ENCODE measurements at regions not wholly inside any gene's neighbourhood (a gene's known extent, or its start where the extent isn't known, plus 50 kb on each side); places are given as distances from the start of the nearest gene placed in this dataset.

- no peak overlapping the region for H3K27ac ChIP-seq (ENCODE audit: low read depth, low read length)
- peaks cover 4% of the 10 kb centered on the region for H3K9me3 ChIP-seq (ENCODE audit: control insufficient read depth, insufficient read depth, low read length)
- no peaks in the 10 kb centered on the region for H3K27me3 ChIP-seq (ENCODE audit: control insufficient read depth, insufficient read depth, low read length)
- no peaks in the 10 kb centered on the region for H3K36me3 ChIP-seq (ENCODE audit: control insufficient read depth, insufficient read depth, low read length)
- no peaks in the 10 kb centered on the region for H3K4me1 ChIP-seq (ENCODE audit: control insufficient read depth, insufficient read depth, low read length)
- DNase-seq (ENCODE audit: low read depth in 4 of 6, low spot score in 6 of 6), result no peak
- WGBS (ENCODE audit: insufficient coverage), result no CpG with 5 or more reads among the region's 2 CpGs
- no peak overlapping the region for H3K4me3 ChIP-seq (ENCODE audit: low read depth, low read length)
Observed at GRCh38 chr2:82694431-82694830, 1764.6 kb downstream of the SUCLG1 start.

- no peak for DNase-seq (ENCODE audit: low read depth in 4 of 6, low spot score in 6 of 6)
- no CpG with 5 or more reads among the region's 2 CpGs for WGBS (ENCODE audit: insufficient coverage)
- no peaks in the 10 kb centered on the region for H3K4me1 ChIP-seq (ENCODE audit: control insufficient read depth, insufficient read depth, low read length)
- peaks cover 4% of the 10 kb centered on the region for H3K9me3 ChIP-seq (ENCODE audit: control insufficient read depth, insufficient read depth, low read length)
- H3K27ac ChIP-seq (ENCODE audit: low read depth, low read length), result no peak overlapping the region
- no peaks in the 10 kb centered on the region for H3K27me3 ChIP-seq (ENCODE audit: control insufficient read depth, insufficient read depth, low read length)
- no peak overlapping the region for H3K4me3 ChIP-seq (ENCODE audit: low read depth, low read length)
- no peaks in the 10 kb centered on the region for H3K36me3 ChIP-seq (ENCODE audit: control insufficient read depth, insufficient read depth, low read length)
Observed at GRCh38 chr2:82690757-82691411, 1768.2 kb downstream of the SUCLG1 start.

GRCh38 chr2:82675186-82675585 is 1783.9 kb downstream of the SUCLG1 start:
- no peak overlapping the region for H3K27ac ChIP-seq (ENCODE audit: low read depth, low read length)
- H3K4me3 ChIP-seq (ENCODE audit: low read depth, low read length), result no peak overlapping the region
- no peak for DNase-seq (ENCODE audit: low read depth in 4 of 6, low spot score in 6 of 6)
- H3K4me1 ChIP-seq (ENCODE audit: control insufficient read depth, insufficient read depth, low read length), result no peaks in the 10 kb centered on the region
- H3K27me3 ChIP-seq (ENCODE audit: control insufficient read depth, insufficient read depth, low read length), result no peaks in the 10 kb centered on the region
- H3K36me3 ChIP-seq (ENCODE audit: control insufficient read depth, insufficient read depth, low read length), result no peaks in the 10 kb centered on the region
- H3K9me3 ChIP-seq (ENCODE audit: control insufficient read depth, insufficient read depth, low read length), result no peaks in the 10 kb centered on the region
- WGBS (ENCODE audit: insufficient coverage), result no CpG with 5 or more reads among the region's 2 CpGs

- Histone ChIP-seq H3K9me3 (ENCODE audit: control insufficient read depth, insufficient read depth, low read length) (no peaks in the 10 kb centered on the region), H3K4me1 (ENCODE audit: control insufficient read depth, insufficient read depth, low read length) (no peaks in the 10 kb centered on the region), H3K36me3 (ENCODE audit: control insufficient read depth, insufficient read depth, low read length) (no peaks in the 10 kb centered on the region), H3K27me3 (ENCODE audit: control insufficient read depth, insufficient read depth, low read length) (no peaks in the 10 kb centered on the region), H3K27ac (ENCODE audit: low read depth, low read length) (no peak overlapping the region), H3K4me3 (ENCODE audit: low read depth, low read length) (no peak overlapping the region)
- WGBS (ENCODE audit: insufficient coverage), result 100% methylated on average over 2 of the region's 3 CpGs
- no peak for DNase-seq (ENCODE audit: low read depth in 4 of 6, low spot score in 6 of 6)
Observed at GRCh38 chr2:82674652-82675051, 1784.4 kb downstream of the SUCLG1 start.

GRCh38 chr2:82667491-82667890 is 1791.6 kb downstream of the SUCLG1 start:
- H3K27ac ChIP-seq (ENCODE audit: low read depth, low read length), result no peak overlapping the region
- no peaks in the 10 kb centered on the region for H3K4me1 ChIP-seq (ENCODE audit: control insufficient read depth, insufficient read depth, low read length)
- no peak for DNase-seq (ENCODE audit: low read depth in 4 of 6, low spot score in 6 of 6)
- no peak overlapping the region for H3K4me3 ChIP-seq (ENCODE audit: low read depth, low read length)
- no peaks in the 10 kb centered on the region for H3K27me3 ChIP-seq (ENCODE audit: control insufficient read depth, insufficient read depth, low read length)
- WGBS (ENCODE audit: insufficient coverage), result no CpG with 5 or more reads among the region's 1 CpG
- H3K9me3 ChIP-seq (ENCODE audit: control insufficient read depth, insufficient read depth, low read length), result no peaks in the 10 kb centered on the region
- no peaks in the 10 kb centered on the region for H3K36me3 ChIP-seq (ENCODE audit: control insufficient read depth, insufficient read depth, low read length)

- peak in 1 of 6 donors; percentile 39 for DNase-seq (ENCODE audit: low read depth in 4 of 6, low spot score in 6 of 6)
- Histone ChIP-seq H3K27me3 (ENCODE audit: control insufficient read depth, insufficient read depth, low read length) (no peaks in the 10 kb centered on the region), H3K4me3 (ENCODE audit: low read depth, low read length) (no peak overlapping the region), H3K36me3 (ENCODE audit: control insufficient read depth, insufficient read depth, low read length) (no peaks in the 10 kb centered on the region), H3K9me3 (ENCODE audit: control insufficient read depth, insufficient read depth, low read length) (no peaks in the 10 kb centered on the region), H3K4me1 (ENCODE audit: control insufficient read depth, insufficient read depth, low read length) (no peaks in the 10 kb centered on the region), H3K27ac (ENCODE audit: low read depth, low read length) (no peak overlapping the region)
- WGBS (ENCODE audit: insufficient coverage), result no CpG with 5 or more reads among the region's 3 CpGs
Observed at GRCh38 chr2:82665691-82666090, 1793.4 kb downstream of the SUCLG1 start.

- 79% methylated on average over 2 of the region's 2 CpGs for WGBS (ENCODE audit: insufficient coverage)
- Histone ChIP-seq H3K36me3 (ENCODE audit: control insufficient read depth, insufficient read depth, low read length) (no peaks in the 10 kb centered on the region), H3K4me1 (ENCODE audit: control insufficient read depth, insufficient read depth, low read length) (no peaks in the 10 kb centered on the region), H3K27ac (ENCODE audit: low read depth, low read length) (no peak overlapping the region), H3K27me3 (ENCODE audit: control insufficient read depth, insufficient read depth, low read length) (no peaks in the 10 kb centered on the region), H3K9me3 (ENCODE audit: control insufficient read depth, insufficient read depth, low read length) (no peaks in the 10 kb centered on the region), H3K4me3 (ENCODE audit: low read depth, low read length) (no peak overlapping the region)
- no peak for DNase-seq (ENCODE audit: low read depth in 4 of 6, low spot score in 6 of 6)
Observed at GRCh38 chr2:82657106-82657505, 1802.0 kb downstream of the SUCLG1 start.

GRCh38 chr2:82656420-82656819 is 1802.7 kb downstream of the SUCLG1 start:
- no CpG with 5 or more reads among the region's 2 CpGs for WGBS (ENCODE audit: insufficient coverage)
- H3K27ac ChIP-seq (ENCODE audit: low read depth, low read length), result no peak overlapping the region

GRCh38 chr2:82652117-82652516 is 1807.0 kb downstream of the SUCLG1 start:
- H3K4me3 ChIP-seq (ENCODE audit: low read depth, low read length), result no peak overlapping the region
- H3K27ac ChIP-seq (ENCODE audit: low read depth, low read length), result no peak overlapping the region
- no peaks in the 10 kb centered on the region for H3K27me3 ChIP-seq (ENCODE audit: control insufficient read depth, insufficient read depth, low read length)
- no peaks in the 10 kb centered on the region for H3K36me3 ChIP-seq (ENCODE audit: control insufficient read depth, insufficient read depth, low read length)
- H3K9me3 ChIP-seq (ENCODE audit: control insufficient read depth, insufficient read depth, low read length), result no peaks in the 10 kb centered on the region
- DNase-seq (ENCODE audit: low read depth in 4 of 6, low spot score in 6 of 6), result no peak
- no peaks in the 10 kb centered on the region for H3K4me1 ChIP-seq (ENCODE audit: control insufficient read depth, insufficient read depth, low read length)

More at GRCh38 chr2:82656420-82656819, 1802.7 kb downstream of the SUCLG1 start:
- Histone ChIP-seq H3K27me3 (ENCODE audit: control insufficient read depth, insufficient read depth, low read length) (no peaks in the 10 kb centered on the region), H3K36me3 (ENCODE audit: control insufficient read depth, insufficient read depth, low read length) (no peaks in the 10 kb centered on the region), H3K9me3 (ENCODE audit: control insufficient read depth, insufficient read depth, low read length) (no peaks in the 10 kb centered on the region), H3K4me1 (ENCODE audit: control insufficient read depth, insufficient read depth, low read length) (no peaks in the 10 kb centered on the region), H3K4me3 (ENCODE audit: low read depth, low read length) (no peak overlapping the region)
- no peak for DNase-seq (ENCODE audit: low read depth in 4 of 6, low spot score in 6 of 6)

- Histone ChIP-seq H3K4me3 (ENCODE audit: low read depth, low read length) (no peak overlapping the region), H3K27me3 (ENCODE audit: control insufficient read depth, insufficient read depth, low read length) (no peaks in the 10 kb centered on the region), H3K36me3 (ENCODE audit: control insufficient read depth, insufficient read depth, low read length) (no peaks in the 10 kb centered on the region), H3K27ac (ENCODE audit: low read depth, low read length) (no peak overlapping the region), H3K4me1 (ENCODE audit: control insufficient read depth, insufficient read depth, low read length) (no peaks in the 10 kb centered on the region), H3K9me3 (ENCODE audit: control insufficient read depth, insufficient read depth, low read length) (no peaks in the 10 kb centered on the region)
- no peak for DNase-seq (ENCODE audit: low read depth in 4 of 6, low spot score in 6 of 6)
- WGBS (ENCODE audit: insufficient coverage), result no CpG with 5 or more reads among the region's 2 CpGs
Observed at GRCh38 chr2:82650038-82650437, 1809.0 kb downstream of the SUCLG1 start.
